Stimulated activated CD4-positive, alpha-beta T cell treated with anti-CD3 and anti-CD28 coated beads, Interleukin-4, amount 100 ng/mL, for 24 hours (primary cell): ENCODE measurements at regions not wholly inside any gene's neighbourhood (a gene's known extent, or its start where the extent isn't known, plus 50 kb on each side); places are given as distances from the start of the nearest gene placed in this dataset.
"Not testable (repeated sequence)": the region's sequence is repeated elsewhere in the genome, so short reads cannot be mapped to it uniquely, and the experiment has no call there.

ENCODE experiments used
- DNase-seq: peaks from one replicate; pipeline ENCODE4 v3.0.0-alpha.2; 2020

GRCh38 chr18:37872562-37872961 lies 307.0 kb upstream of the CELF4 start:
- DNase-seq: no peak

- no peak for DNase-seq
Measured at GRCh38 chr18:37871561-37871960, 306.0 kb upstream of the CELF4 start.

- DNase-seq: no peak
Measured at GRCh38 chr18:37869051-37869450, 303.5 kb upstream of the CELF4 start.

GRCh38 chr18:37864122-37864521 lies 298.5 kb upstream of the CELF4 start:
- no peak for DNase-seq

- no peak for DNase-seq
Measured at GRCh38 chr18:37861981-37862380, 296.4 kb upstream of the CELF4 start.

- no peak for DNase-seq
Measured at GRCh38 chr18:37854396-37854795, 288.8 kb upstream of the CELF4 start.

GRCh38 chr18:37853706-37854105 lies 288.1 kb upstream of the CELF4 start:
- DNase-seq: no peak

GRCh38 chr18:37852464-37852863 lies 286.9 kb upstream of the CELF4 start:
- DNase-seq: no peak

GRCh38 chr18:37847544-37847943 lies 281.9 kb upstream of the CELF4 start:
- no peak for DNase-seq

GRCh38 chr18:37846996-37847395 lies 281.4 kb upstream of the CELF4 start:
- DNase-seq: no peak

GRCh38 chr18:37845498-37845897 lies 279.9 kb upstream of the CELF4 start:
- no peak for DNase-seq

GRCh38 chr18:37844209-37844970 lies 278.8 kb upstream of the CELF4 start:
- DNase-seq: no peak

GRCh38 chr18:37838083-37838482 lies 272.5 kb upstream of the CELF4 start:
- DNase-seq: no peak

GRCh38 chr18:37836071-37836970 lies 270.7 kb upstream of the CELF4 start:
- DNase-seq: no peak

GRCh38 chr18:37832010-37832695 lies 266.6 kb upstream of the CELF4 start:
- not testable (repeated sequence) for DNase-seq

- no peak for DNase-seq
Measured at GRCh38 chr18:37812961-37813360, 247.4 kb upstream of the CELF4 start.

- no peak for DNase-seq
Measured at GRCh38 chr18:37805773-37806404, 240.3 kb upstream of the CELF4 start.

GRCh38 chr18:37796823-37797349 lies 231.3 kb upstream of the CELF4 start:
- DNase-seq: no peak

- DNase-seq: no peak
Measured at GRCh38 chr18:37787452-37787851, 221.9 kb upstream of the CELF4 start.

- DNase-seq: no peak
Measured at GRCh38 chr18:37783771-37784170, 218.2 kb upstream of the CELF4 start.

- no peak for DNase-seq
Measured at GRCh38 chr18:37779220-37779619, 213.6 kb upstream of the CELF4 start.

GRCh38 chr18:37778417-37779165 lies 213.0 kb upstream of the CELF4 start:
- DNase-seq: peak; percentile 8
